HG03442 (cell line): ENCODE measurements at regions not wholly inside any gene's neighbourhood (a gene's known extent, or its start where the extent isn't known, plus 50 kb on each side); places are given as distances from the start of the nearest gene placed in this dataset.
A peak's percentile ranks its signal among the peaks of the same experiment; 100 is the strongest.
"Not testable (repeated sequence)": the region's sequence is repeated elsewhere in the genome, so short reads cannot be mapped to it uniquely, and the experiment has no call there.

Experiments
- ATAC-seq: cut with Tn5 transposase; IDR thresholded peaks from one replicate; pipeline ENCODE4 v1.9.1; 2021; ENCODE audit warnings: mild to moderate bottlenecking, moderate library complexity; ENCODE audit not compliant: unreplicated experiment

DNA sequence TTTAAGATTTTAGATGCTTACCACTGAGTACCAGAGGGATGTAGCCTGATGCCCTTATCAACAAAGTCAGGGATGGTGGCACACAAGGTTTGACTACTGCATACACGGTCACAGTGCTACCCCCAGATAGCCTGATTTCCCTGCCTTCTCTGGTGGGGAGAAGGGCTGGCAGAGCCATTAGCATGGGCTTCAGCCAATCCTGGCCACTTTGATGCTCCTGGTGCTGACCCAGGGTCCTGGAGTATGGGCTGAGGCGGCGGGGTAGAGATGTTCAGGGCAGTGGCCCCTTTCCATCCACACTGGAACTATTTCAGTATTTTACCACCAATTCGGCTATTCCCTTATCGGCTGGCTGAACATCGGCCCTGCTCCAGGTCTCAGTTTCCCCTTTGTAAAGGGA lies 83.2 kb downstream of the POTEB3 start:
- not testable (repeated sequence) for ATAC-seq

DNA sequence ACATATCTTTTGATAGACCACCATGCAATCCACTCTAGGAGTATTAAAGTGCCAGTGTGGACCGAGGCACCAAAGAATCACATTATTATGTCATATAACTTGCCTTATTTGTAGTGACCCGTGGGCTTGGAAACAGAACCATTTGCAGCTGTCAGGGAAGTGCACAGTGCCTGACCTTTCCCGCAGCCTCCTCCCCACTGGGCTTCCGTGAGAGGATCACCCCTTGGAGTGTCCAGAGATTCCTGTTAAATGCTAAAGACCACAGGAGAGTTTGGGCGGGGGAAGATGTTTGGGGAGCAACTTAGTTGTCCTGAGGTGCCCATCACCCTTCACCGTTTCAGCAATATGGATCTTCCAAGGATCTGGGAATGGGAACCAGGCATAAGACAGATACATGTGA lies 84.4 kb downstream of the POTEB3 start:
- not testable (repeated sequence) for ATAC-seq

GRCh38 chr15:21354597-21354996 lies 85.7 kb downstream of the POTEB3 start:
- ATAC-seq, result not testable (repeated sequence)

GRCh38 chr15:21352670-21353318 lies 87.5 kb downstream of the POTEB3 start:
- not testable (repeated sequence) for ATAC-seq

GRCh38 chr15:21344960-21345359 lies 95.3 kb downstream of the POTEB3 start:
- not testable (repeated sequence) for ATAC-seq

- ATAC-seq, result not testable (repeated sequence)
Measured at GRCh38 chr15:21344500-21344899, 95.8 kb downstream of the POTEB3 start.

DNA sequence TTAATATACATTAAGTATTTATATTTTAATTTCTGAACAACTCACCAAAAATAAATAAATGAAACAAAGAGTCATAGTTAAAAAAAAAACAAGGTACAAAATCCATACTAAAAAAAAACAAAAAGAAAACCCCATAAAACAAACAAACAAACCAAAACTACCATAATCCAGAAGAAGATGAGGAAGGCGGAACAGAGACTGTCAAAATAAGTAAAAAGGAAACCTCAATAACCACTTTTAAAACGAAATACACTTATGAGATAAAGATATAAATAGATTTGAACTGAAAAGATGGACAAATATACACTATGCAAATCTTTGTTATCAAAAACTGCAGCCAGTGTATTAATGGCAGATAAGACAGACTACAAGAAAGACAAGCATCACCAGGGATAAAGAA lies 103.3 kb downstream of the POTEB3 start:
- not testable (repeated sequence) for ATAC-seq

- not testable (repeated sequence) for ATAC-seq
Measured at GRCh38 chr15:21324720-21325460, 115.4 kb downstream of the POTEB3 start.

DNA sequence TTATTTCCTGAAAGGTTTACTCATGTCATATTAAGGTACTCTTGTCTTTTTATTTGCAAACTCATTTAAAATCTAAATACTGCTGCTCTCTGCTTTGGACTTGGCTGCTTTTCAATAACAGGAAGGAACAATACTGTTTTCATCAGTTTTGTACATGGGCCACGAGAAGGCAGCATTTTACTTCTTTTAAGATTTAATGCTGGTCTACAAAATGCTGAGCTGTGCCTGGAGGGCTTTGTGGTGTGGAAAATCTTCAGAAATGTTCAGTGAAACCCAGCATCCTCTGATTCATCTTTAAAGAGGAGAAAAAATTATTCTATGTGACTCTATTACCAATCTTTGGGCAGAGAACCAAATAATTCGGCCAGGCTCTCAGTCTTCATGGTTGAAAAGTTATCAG lies 155.9 kb downstream of the POTEB3 start:
- ATAC-seq, result peak; percentile 48

- ATAC-seq, result peak; percentile 92
Measured at GRCh38 chr15:21283210-21283609, 157.1 kb downstream of the POTEB3 start.

- not testable (repeated sequence) for ATAC-seq
Measured at GRCh38 chr15:21280272-21280671, 160.0 kb downstream of the POTEB3 start.

DNA sequence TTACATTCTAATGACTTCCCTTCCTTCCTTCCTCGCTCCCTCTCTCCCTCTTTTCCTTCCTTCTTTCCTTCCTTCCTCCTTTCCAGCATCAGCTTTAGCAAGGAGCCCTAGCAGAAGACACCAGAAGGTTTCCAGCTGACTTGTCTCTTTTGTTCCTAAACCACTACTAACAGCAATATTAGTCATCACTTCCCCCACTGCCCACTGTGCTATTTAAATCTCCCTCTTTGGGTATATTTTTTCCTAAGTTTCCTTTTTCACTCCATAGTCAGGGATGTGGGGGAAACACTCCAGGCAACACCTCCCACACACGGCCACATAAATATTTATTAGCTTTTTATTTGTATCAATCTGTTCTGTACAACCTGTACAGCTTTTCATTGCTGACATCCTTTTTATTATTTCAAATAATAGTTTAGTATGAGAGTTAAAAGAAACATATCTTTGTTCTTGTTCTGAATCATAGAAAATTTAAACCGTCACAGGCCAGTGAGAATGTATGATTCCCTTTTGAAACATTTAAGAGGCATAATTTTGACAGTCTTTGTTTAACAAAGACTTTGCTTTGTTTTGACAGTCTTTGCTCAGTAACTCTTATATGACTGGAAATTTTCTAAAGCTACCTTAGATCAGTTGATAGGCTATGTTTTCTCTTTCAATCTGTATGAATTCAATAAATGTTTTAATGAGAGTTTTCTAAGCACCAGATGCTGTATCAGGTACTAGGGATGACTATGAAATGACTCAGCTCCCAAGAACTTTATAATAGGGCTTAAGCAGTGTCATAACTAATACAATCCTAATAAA lies 167.9 kb downstream of the POTEB3 start:
- ATAC-seq, result peak; percentile 60

- no peak for ATAC-seq
Measured at GRCh38 chr15:21271566-21271965, 168.7 kb downstream of the POTEB3 start.

- ATAC-seq, result no peak
Measured at GRCh38 chr15:21270474-21270873, 169.8 kb downstream of the POTEB3 start.

DNA sequence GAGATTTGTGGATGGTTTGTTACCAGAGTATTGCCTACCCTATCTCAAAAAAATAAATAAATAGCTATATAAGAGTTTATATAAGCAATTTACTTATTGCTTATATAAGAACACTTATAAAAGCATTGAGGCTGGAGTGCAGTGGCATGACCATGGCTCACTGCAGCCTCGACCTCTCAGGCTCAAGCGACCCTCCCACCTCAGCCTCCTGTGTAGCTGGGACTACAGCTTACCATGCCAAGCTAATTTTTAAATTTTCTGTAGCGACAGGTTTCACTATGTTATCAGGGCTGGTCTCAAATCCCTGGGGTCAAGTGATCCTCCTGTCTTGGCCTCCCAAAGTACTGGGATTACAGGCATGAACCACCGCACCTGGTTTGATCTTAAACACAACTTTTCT lies 170.6 kb downstream of the POTEB3 start:
- ATAC-seq, result not testable (repeated sequence)

- ATAC-seq, result no peak
Measured at GRCh38 chr15:21269121-21269520, 171.2 kb downstream of the POTEB3 start.

GRCh38 chr15:21268436-21268940 lies 171.8 kb downstream of the POTEB3 start:
- ATAC-seq, result no peak

DNA sequence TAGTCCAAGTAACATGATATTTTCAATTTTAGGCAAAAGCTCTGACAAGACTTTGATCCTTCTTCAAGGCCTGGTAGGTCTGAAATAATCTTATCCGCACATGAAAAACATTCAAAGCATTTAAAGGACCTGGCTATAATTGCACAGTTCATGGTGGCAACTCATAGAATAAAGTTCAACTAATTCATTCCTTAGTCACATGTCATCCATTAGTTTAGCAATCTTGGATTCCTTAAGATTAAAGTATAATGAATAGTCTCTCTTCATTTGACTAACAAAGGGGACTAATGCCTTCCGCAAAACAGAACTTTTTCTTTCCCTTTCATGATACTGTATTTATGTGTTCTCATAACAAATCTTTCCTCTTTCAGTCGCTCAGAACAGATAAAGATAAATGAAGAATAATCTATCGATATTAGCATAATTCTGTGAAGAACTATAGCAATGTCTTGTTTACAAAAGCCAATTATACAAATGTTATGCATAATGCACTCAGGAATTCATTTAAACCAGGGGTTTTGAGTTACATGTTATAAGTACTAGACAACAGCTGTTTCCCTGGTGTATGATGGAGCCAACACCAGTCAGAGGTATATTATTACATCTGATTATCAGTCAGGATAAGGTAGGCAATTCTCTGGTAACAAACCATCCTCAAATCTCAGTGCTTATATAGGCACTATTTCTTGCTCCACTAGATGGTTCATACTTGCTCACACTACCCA lies 172.5 kb downstream of the POTEB3 start:
- ATAC-seq, result no peak

- no peak for ATAC-seq
Measured at GRCh38 chr15:21267226-21267625, 173.1 kb downstream of the POTEB3 start.

DNA sequence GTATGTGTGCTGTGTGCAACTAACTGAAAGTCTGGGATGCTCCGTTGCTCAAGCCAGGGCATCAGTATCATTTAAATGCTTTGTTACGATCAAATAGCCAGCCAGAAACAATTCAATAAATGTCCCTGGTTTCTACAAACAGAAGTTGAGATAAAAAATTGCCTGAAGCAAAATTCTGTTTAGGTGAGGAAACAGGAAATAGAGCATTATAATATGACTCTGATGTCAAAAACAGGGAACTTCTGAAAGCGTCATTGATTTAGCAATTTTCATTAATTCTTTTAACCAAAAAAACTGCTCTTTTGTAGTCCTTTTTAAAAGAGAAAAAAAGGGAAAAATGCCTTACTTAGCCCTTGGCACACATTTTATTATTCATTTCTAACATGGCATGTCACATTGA lies 174.7 kb downstream of the POTEB3 start:
- ATAC-seq, result not testable (repeated sequence)
